IPS-15b (cell line): ENCODE measurements at regions not wholly inside any gene's neighbourhood (a gene's known extent, or its start where the extent isn't known, plus 50 kb on each side); places are given as distances from the start of the nearest gene placed in this dataset.
"Not testable (repeated sequence)": the region's sequence is repeated elsewhere in the genome, so short reads cannot be mapped to it uniquely, and the experiment has no call there.

Experiments
- H3K27me3 ChIP-seq: one replicate; pipeline ENCODE4 v1.6.1; 2013; ENCODE audit warnings: low read length; ENCODE audit not compliant: control insufficient read depth, insufficient read depth
- H3K36me3 ChIP-seq: one replicate; pipeline ENCODE4 v1.6.1; 2013; ENCODE audit warnings: low read length; ENCODE audit not compliant: control insufficient read depth, insufficient read depth
- H3K4me1 ChIP-seq: one replicate; pipeline ENCODE4 v1.6.1; 2013; ENCODE audit warnings: mild to moderate bottlenecking, low read length; ENCODE audit not compliant: control insufficient read depth, insufficient read depth
- H3K4me3 ChIP-seq: one replicate; pipeline ENCODE4 v1.5.1; 2013; ENCODE audit warnings: low read depth, low read length
- H3K9ac ChIP-seq: one replicate; pipeline ENCODE4 v1.6.1; 2013; ENCODE audit warnings: low read depth, mild to moderate bottlenecking, low read length
- H3K9me3 ChIP-seq: one replicate; pipeline ENCODE4 v1.6.1; 2013; ENCODE audit warnings: mild to moderate bottlenecking, low read length; ENCODE audit not compliant: control insufficient read depth, insufficient read depth

DNA sequence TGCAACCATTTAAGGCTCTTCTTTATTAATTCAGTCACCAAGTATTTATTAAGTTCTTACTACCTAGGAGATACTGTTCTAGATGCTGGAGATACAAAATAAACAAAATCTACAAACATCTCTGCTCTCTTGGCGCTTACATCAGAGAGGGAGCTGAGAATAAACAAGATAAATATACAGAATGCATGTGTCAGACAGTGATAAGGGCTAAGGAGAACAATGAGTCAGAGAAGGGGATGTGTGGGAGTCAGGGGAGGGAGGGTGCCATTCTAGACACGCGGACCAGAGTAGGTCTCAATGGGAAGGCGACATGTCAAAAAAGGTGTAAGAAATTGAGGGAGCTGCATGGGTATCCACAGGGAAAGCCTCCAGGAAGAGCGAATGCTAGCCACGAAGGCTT, 393.2 kb downstream of the RWDD3 start:
- H3K4me1 ChIP-seq: no peaks in the 10 kb centered on the region
- no peaks in the 10 kb centered on the region for H3K36me3 ChIP-seq
- H3K4me3 ChIP-seq: no peak overlapping the region
- H3K9ac ChIP-seq: no peak overlapping the region
- H3K9me3 ChIP-seq: no peaks in the 10 kb centered on the region
- H3K27me3 ChIP-seq: no peaks in the 10 kb centered on the region

- H3K9ac ChIP-seq: no peak overlapping the region
- no peaks in the 10 kb centered on the region for H3K9me3 ChIP-seq
- no peaks in the 10 kb centered on the region for H3K36me3 ChIP-seq
- no peaks in the 10 kb centered on the region for H3K27me3 ChIP-seq
- H3K4me3 ChIP-seq: no peak overlapping the region
- H3K4me1 ChIP-seq: no peaks in the 10 kb centered on the region
Observed at GRCh38 chr1:95631695-95632094, 397.7 kb downstream of the RWDD3 start.

DNA sequence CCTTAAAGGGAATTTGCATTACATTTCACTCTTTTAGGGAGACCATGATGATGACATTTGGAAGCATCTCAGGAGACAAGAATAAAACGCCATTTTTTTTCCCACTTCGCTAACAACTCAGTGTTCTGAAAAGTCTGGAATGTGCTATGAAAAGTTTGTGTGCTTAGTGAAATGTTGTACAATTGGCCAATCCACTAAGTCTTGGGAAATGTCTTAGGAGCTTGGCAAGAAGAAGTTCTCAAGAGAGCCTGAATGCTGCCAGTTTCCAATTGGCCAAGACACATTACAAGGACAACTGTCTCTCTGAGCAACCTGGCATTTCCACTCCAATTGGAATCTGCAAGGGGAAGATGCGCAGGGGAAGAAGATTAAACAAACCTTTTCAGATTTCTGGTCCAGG, 401.8 kb downstream of the RWDD3 start:
- no peaks in the 10 kb centered on the region for H3K36me3 ChIP-seq
- H3K9me3 ChIP-seq: no peaks in the 10 kb centered on the region
- no peak overlapping the region for H3K9ac ChIP-seq
- H3K27me3 ChIP-seq: no peaks in the 10 kb centered on the region
- H3K4me1 ChIP-seq: no peaks in the 10 kb centered on the region
- no peak overlapping the region for H3K4me3 ChIP-seq

- Histone ChIP-seq H3K9me3 (no peaks in the 10 kb centered on the region), H3K27me3 (no peaks in the 10 kb centered on the region), H3K36me3 (no peaks in the 10 kb centered on the region), H3K4me1 (no peaks in the 10 kb centered on the region), H3K4me3 (no peak overlapping the region), H3K9ac (no peak overlapping the region)
Observed at GRCh38 chr1:95636897-95637296, 402.9 kb downstream of the RWDD3 start.

- no peaks in the 10 kb centered on the region for H3K27me3 ChIP-seq
- H3K9me3 ChIP-seq: no peaks in the 10 kb centered on the region
- H3K4me1 ChIP-seq: no peaks in the 10 kb centered on the region
- no peaks in the 10 kb centered on the region for H3K36me3 ChIP-seq
- no peak overlapping the region for H3K9ac ChIP-seq
- H3K4me3 ChIP-seq: no peak overlapping the region
Observed at GRCh38 chr1:95640746-95641145, 406.7 kb downstream of the RWDD3 start.

DNA sequence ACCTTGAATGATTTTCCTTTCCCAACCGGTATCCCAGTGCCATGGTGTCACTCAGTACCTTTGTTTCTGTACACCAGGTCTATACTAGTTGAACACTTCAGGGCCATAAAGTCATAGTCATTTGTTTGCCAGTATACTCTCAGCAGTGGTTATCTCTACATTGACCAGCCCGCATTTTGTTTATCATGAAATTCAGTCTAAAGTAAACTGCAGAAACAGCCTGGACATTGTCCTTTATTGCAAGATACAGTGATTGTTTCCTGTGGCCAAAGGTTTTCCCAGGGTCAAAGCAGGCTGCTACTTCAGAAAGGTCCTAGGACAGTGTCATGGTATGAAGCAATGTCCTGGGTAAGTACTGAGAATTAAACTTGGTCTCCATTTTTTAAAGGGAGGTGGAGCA, 407.4 kb downstream of the RWDD3 start:
- Histone ChIP-seq H3K9ac (no peak overlapping the region), H3K4me1 (no peaks in the 10 kb centered on the region), H3K9me3 (no peaks in the 10 kb centered on the region), H3K36me3 (no peaks in the 10 kb centered on the region), H3K4me3 (no peak overlapping the region), H3K27me3 (no peaks in the 10 kb centered on the region)

DNA sequence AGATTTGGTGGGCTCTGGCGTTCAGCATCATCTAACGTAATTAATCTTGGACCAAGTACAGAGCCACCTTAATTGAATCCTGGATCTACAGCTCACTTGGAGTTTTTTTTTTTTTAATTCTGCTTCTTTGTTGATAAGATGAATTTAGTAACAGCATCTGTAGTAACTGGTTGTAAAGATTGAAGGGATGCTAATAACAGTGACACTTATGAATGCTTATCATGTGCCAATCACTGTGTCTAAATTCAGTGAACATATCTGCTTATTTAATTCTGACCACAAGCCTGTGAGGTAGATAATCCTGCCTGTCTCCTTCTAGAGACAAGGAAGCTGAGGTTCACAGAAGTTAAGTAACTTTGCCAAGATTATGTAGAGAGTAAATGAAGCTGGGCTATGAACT, 408.0 kb downstream of the RWDD3 start:
- no peaks in the 10 kb centered on the region for H3K36me3 ChIP-seq
- H3K4me1 ChIP-seq: no peaks in the 10 kb centered on the region
- H3K9ac ChIP-seq: no peak overlapping the region
- no peaks in the 10 kb centered on the region for H3K9me3 ChIP-seq
- H3K27me3 ChIP-seq: no peaks in the 10 kb centered on the region
- no peak overlapping the region for H3K4me3 ChIP-seq

DNA sequence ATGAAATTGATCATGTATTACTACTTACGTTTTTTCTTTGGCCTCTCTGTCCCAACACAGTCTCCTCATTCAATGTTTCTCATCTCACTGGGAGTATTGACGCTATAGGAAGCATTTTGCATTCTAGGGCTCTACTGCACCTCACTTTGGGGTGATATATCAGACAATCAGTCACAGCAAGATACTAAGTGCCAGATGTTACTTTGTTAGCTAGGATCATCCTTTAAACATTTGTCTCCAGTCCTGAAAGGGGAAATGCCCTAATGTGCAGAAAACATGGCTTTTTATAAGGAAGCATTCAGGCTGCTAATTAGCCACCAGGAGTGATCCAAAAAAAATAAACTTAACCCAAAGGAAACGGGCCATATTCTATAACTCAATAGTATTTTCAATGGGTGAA, 409.1 kb downstream of the RWDD3 start:
- Histone ChIP-seq H3K4me1 (no peaks in the 10 kb centered on the region), H3K9ac (no peak overlapping the region), H3K27me3 (no peaks in the 10 kb centered on the region), H3K4me3 (no peak overlapping the region), H3K36me3 (no peaks in the 10 kb centered on the region), H3K9me3 (no peaks in the 10 kb centered on the region)

- H3K36me3 ChIP-seq, H3K4me3 ChIP-seq, H3K4me1 ChIP-seq, H3K27me3 ChIP-seq, H3K9me3 ChIP-seq, H3K9ac ChIP-seq: not testable (repeated sequence)
Observed at GRCh38 chr1:95645126-95645525, 411.1 kb downstream of the RWDD3 start.

DNA sequence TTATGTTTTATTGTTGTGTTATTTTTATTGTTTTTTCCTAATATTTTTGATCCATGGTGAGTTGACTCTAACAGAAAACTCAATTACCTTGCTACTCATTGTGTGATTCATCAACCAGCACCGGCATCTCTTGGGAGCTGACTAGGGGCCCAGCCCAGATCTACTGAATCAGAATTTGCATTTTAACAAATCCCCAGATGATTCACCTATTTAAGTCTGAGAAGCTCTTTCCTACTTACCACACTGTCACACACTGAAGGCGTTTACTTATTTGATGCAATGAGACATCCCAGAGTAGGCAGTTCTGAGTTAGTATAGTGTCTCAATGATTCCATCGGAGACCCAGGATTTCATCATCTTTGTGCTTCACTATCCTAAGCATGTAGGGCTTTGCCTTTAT, 416.6 kb downstream of the RWDD3 start:
- Histone ChIP-seq H3K9ac (no peak overlapping the region), H3K36me3 (no peaks in the 10 kb centered on the region), H3K4me1 (no peaks in the 10 kb centered on the region), H3K4me3 (no peak overlapping the region), H3K27me3 (no peaks in the 10 kb centered on the region), H3K9me3 (no peaks in the 10 kb centered on the region)

GRCh38 chr1:95652423-95652965, 418.5 kb downstream of the RWDD3 start:
- no peaks in the 10 kb centered on the region for H3K27me3 ChIP-seq
- H3K36me3 ChIP-seq: no peaks in the 10 kb centered on the region
- no peak overlapping the region for H3K9ac ChIP-seq
- H3K4me1 ChIP-seq: no peaks in the 10 kb centered on the region
- H3K9me3 ChIP-seq: no peaks in the 10 kb centered on the region
- H3K4me3 ChIP-seq: no peak overlapping the region

- no peaks in the 10 kb centered on the region for H3K9me3 ChIP-seq
- no peaks in the 10 kb centered on the region for H3K4me1 ChIP-seq
- H3K36me3 ChIP-seq: no peaks in the 10 kb centered on the region
- H3K27me3 ChIP-seq: no peaks in the 10 kb centered on the region
- H3K4me3 ChIP-seq: no peak overlapping the region
- no peak overlapping the region for H3K9ac ChIP-seq
Observed at GRCh38 chr1:95653618-95654017, 419.6 kb downstream of the RWDD3 start.
